ENCODE measurements at regions not wholly inside any gene's neighbourhood (a gene's known extent, or its start where the extent isn't known, plus 50 kb on each side); places are given as distances from the start of the nearest gene placed in this dataset.

GRCh38 chr4:35711127-35711526, 533.2 kb downstream of the ARAP2 start:
- no peak for TF ChIP-seq CTCF (IDR thresholded peaks at IDR 0.05)
- no peak for TF ChIP-seq EP300 (IDR thresholded peaks at IDR 0.05)
- no peak for TF ChIP-seq POLR2A (IDR thresholded peaks at IDR 0.05; ENCODE audit: low read depth)
- TF ChIP-seq POLR2AphosphoS5 (IDR thresholded peaks at IDR 0.05), result no peak
- 88% methylated on average over 2 of the region's 2 CpGs for WGBS
- DNase-seq (ENCODE audit: extremely low spot score), result no peak

GRCh38 chr4:35723973-35724372, 520.3 kb downstream of the ARAP2 start:
- 95% methylated on average over 3 of the region's 3 CpGs for WGBS
- no peak for DNase-seq (ENCODE audit: extremely low spot score)
- Histone ChIP-seq H3K4me1 (no peaks in the 10 kb centered on the region), H3K9me3 (no peaks in the 10 kb centered on the region), H3K36me3 (no peaks in the 10 kb centered on the region), H3K27ac (replicated peaks in 1 of 4) (no peak overlapping the region), H3K27me3 (no peaks in the 10 kb centered on the region), H3K4me3 (no peak overlapping the region)
- no peak for TF ChIP-seq CTCF (IDR thresholded peaks at IDR 0.05)
- TF ChIP-seq POLR2AphosphoS5 (IDR thresholded peaks at IDR 0.05), result no peak
- TF ChIP-seq EP300 (IDR thresholded peaks at IDR 0.05), result no peak
- no peak for TF ChIP-seq POLR2A (IDR thresholded peaks at IDR 0.05; ENCODE audit: low read depth)
- intact Hi-C loops (cut with DNase I), result no loop called here

More at GRCh38 chr4:35711127-35711526, 533.2 kb downstream of the ARAP2 start:
- H3K27ac ChIP-seq (replicated peaks in 1 of 4), result no peak overlapping the region
- H3K9me3 ChIP-seq, result peaks cover 0 to 21% (median 19%) of the 10 kb centered on the region in 4 donors
- H3K4me1 ChIP-seq, result no peaks in the 10 kb centered on the region
- H3K4me3 ChIP-seq, result no peak overlapping the region
- no peaks in the 10 kb centered on the region for H3K27me3 ChIP-seq
- intact Hi-C loops (cut with DNase I), result no loop called here
- no peaks in the 10 kb centered on the region for H3K36me3 ChIP-seq

- Histone ChIP-seq H3K4me3 (no peak overlapping the region), H3K4me1 (no peaks in the 10 kb centered on the region), H3K27ac (replicated peaks in 1 of 4) (no peak overlapping the region), H3K27me3 (no peaks in the 10 kb centered on the region), H3K9me3 (no peaks in the 10 kb centered on the region), H3K36me3 (no peaks in the 10 kb centered on the region)
- 50% methylated on average over 1 of the region's 1 CpG for WGBS
- no peak for TF ChIP-seq CTCF (IDR thresholded peaks at IDR 0.05)
- DNase-seq (ENCODE audit: extremely low spot score), result no peak
- intact Hi-C loops (cut with DNase I), result no loop called here
These were observed 519.2 kb downstream of the ARAP2 start for GRCh38 chr4:35725131-35725530.

GRCh38 chr4:35730414-35730813, 513.9 kb downstream of the ARAP2 start:
- WGBS, result 67% methylated on average over 2 of the region's 2 CpGs
- no peaks in the 10 kb centered on the region for H3K36me3 ChIP-seq
- no peak overlapping the region for H3K4me3 ChIP-seq
- H3K27me3 ChIP-seq, result no peaks in the 10 kb centered on the region
- intact Hi-C loops (cut with DNase I), result no loop called here
- no peaks in the 10 kb centered on the region for H3K4me1 ChIP-seq
- DNase-seq (ENCODE audit: extremely low spot score), result no peak
- H3K9me3 ChIP-seq, result peaks cover 0 to 4% (median 0%) of the 10 kb centered on the region in 4 donors
- TF ChIP-seq POLR2AphosphoS5 (IDR thresholded peaks at IDR 0.05), result no peak
- H3K27ac ChIP-seq (replicated peaks in 1 of 4), result no peak overlapping the region

GRCh38 chr4:35734381-35735098, 509.8 kb downstream of the ARAP2 start:
- no peaks in the 10 kb centered on the region for H3K4me1 ChIP-seq

More at GRCh38 chr4:35734381-35735098, 509.8 kb downstream of the ARAP2 start:
- Histone ChIP-seq H3K27me3 (no peaks in the 10 kb centered on the region), H3K9me3 (peaks cover 0 to 4% (median 0%) of the 10 kb centered on the region in 4 donors), H3K27ac (replicated peaks in 1 of 4) (no peak overlapping the region), H3K36me3 (no peaks in the 10 kb centered on the region), H3K4me3 (no peak overlapping the region)
- WGBS, result 40% methylated on average over 3 of the region's 3 CpGs
- intact Hi-C loops (cut with DNase I), result no loop called here
- DNase-seq (ENCODE audit: extremely low spot score), result no peak
- TF ChIP-seq POLR2A (IDR thresholded peaks at IDR 0.05; ENCODE audit: low read depth), result no peak
- no peak for TF ChIP-seq EP300 (IDR thresholded peaks at IDR 0.05)
- TF ChIP-seq CTCF (IDR thresholded peaks at IDR 0.05), result no peak
- TF ChIP-seq POLR2AphosphoS5 (IDR thresholded peaks at IDR 0.05), result no peak
